ENCODE measurements at regions not wholly inside any gene's neighbourhood (a gene's known extent, or its start where the extent isn't known, plus 50 kb on each side); places are given as distances from the start of the nearest gene placed in this dataset.

DNA sequence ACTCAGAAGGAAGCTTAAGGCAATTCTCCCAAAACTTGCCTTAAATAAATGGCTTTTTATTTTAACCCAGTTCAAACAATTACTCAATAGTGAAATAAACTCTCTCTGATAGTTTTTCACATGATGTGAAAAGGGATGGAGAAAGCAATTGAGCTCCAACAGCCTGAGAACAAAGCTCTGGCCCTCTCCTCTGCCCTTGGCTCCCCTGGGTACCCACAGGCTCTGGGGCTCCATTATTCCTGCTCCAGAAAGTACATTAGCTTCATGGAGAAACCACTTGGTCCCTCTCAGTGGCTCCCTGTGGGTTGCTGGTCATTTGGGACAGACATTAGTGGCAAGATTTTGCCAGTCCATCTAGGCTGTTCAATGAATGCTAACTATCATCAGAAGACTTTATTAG is 242.8 kb downstream of the ATP23 start:
- TF ChIP-seq, protein P1, sequence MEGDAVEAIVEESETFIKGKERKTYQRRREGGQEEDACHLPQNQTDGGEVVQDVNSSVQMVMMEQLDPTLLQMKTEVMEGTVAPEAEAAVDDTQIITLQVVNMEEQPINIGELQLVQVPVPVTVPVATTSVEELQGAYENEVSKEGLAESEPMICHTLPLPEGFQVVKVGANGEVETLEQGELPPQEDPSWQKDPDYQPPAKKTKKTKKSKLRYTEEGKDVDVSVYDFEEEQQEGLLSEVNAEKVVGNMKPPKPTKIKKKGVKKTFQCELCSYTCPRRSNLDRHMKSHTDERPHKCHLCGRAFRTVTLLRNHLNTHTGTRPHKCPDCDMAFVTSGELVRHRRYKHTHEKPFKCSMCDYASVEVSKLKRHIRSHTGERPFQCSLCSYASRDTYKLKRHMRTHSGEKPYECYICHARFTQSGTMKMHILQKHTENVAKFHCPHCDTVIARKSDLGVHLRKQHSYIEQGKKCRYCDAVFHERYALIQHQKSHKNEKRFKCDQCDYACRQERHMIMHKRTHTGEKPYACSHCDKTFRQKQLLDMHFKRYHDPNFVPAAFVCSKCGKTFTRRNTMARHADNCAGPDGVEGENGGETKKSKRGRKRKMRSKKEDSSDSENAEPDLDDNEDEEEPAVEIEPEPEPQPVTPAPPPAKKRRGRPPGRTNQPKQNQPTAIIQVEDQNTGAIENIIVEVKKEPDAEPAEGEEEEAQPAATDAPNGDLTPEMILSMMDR (IDR thresholded peaks at IDR 0.05; ENCODE audit: insufficient read depth, low read length): no peak
- TF ChIP-seq GABPA (IDR thresholded peaks at IDR 0.05; ENCODE audit: low read depth) (no peak), POLR2AphosphoS5 (IDR thresholded peaks at IDR 0.05; ENCODE audit: low read depth) (no peak)

Data from HL-60 (cell line).